H1 (cell line): ENCODE measurements at regions not wholly inside any gene's neighbourhood (a gene's known extent, or its start where the extent isn't known, plus 50 kb on each side); places are given as distances from the start of the nearest gene placed in this dataset.

Source experiments
- CTCF ChIA-PET: fragments of 300-600 bp; sonication (Branson Sonifier 250); formaldehyde crosslinking; loops from one replicate; lab custom pipeline; 2021; ENCODE audit not compliant: partially characterized antibody; lab: Charles Lee
- POLR2A ChIA-PET: fragments of 300-600 bp; sonication (Branson Sonifier 250); formaldehyde crosslinking; loops from one replicate; lab custom pipeline; 2021; ENCODE audit warnings: inconsistent platforms; ENCODE audit not compliant: partially characterized antibody; lab: Charles Lee
- DNase-seq, 2 experiments: peaks; one replicate each; pipeline versions ENCODE4 v3.0.0 to v3.0.0-alpha.2; 2010 to 2022; ENCODE audit warnings: low spot score in 2 of 2, low read depth in 1 of 2, mixed read lengths in 1 of 2
- FAIRE-seq: peaks from 2 replicates; lab custom pipeline; 2011; peaks lifted over from hg19 to GRCh38; lab: Jason Lieb, UNC
- H2AFZ ChIP-seq: 2 replicates; pipeline ENCODE4 v1.8.1; 2012; ENCODE audit warnings: low read length, inconsistent platforms
- H2AK5ac ChIP-seq: 2 replicates; pipeline ENCODE4 v1.6.1; 2013; ENCODE audit warnings: low read depth, low read length
- H2BK120ac ChIP-seq: replicated peaks from 2 replicates; pipeline ENCODE3; 2013; ENCODE audit warnings: low read depth, low read length, inconsistent platforms
- H2BK12ac ChIP-seq: 2 replicates; pipeline ENCODE4 v1.6.1; 2013; ENCODE audit warnings: low read depth, low read length
- H2BK15ac ChIP-seq: 2 replicates; pipeline ENCODE4 v1.6.1; 2013; ENCODE audit warnings: low read length
- H2BK20ac ChIP-seq: 2 replicates; pipeline ENCODE4 v1.6.1; 2013; ENCODE audit warnings: low read length
- H2BK5ac ChIP-seq: 2 replicates; pipeline ENCODE4 v1.6.1; 2013; ENCODE audit warnings: low read depth, low read length
- H3K14ac ChIP-seq: 2 replicates; pipeline ENCODE4 v1.6.1; 2013; ENCODE audit warnings: inconsistent platforms; ENCODE audit not compliant: insufficient read length
- H3K18ac ChIP-seq: 2 replicates; pipeline ENCODE4 v1.6.1; 2013; ENCODE audit warnings: low read length; ENCODE audit errors: extremely low read depth
- H3K23ac ChIP-seq: 2 replicates; pipeline ENCODE4 v1.6.1; 2013; ENCODE audit warnings: inconsistent platforms; ENCODE audit not compliant: insufficient read length
- H3K23me2 ChIP-seq: 2 replicates; pipeline ENCODE4 v1.6.1; 2013; ENCODE audit warnings: low read depth, low read length
- H3K27ac ChIP-seq: 2 replicates; pipeline ENCODE4 v1.6.1; 2011; ENCODE audit warnings: low read depth, low read length, inconsistent platforms
- H3K27me3 ChIP-seq, 4 experiments: replicated peaks in 1 of 4; 1 replicate in 1 of 4; 2 replicates in 3 of 4; pipeline versions ENCODE4 v1.6.1 to v1.8.1; 2011 to 2013; ENCODE audit warnings: low read length in 3 of 4, mild to moderate bottlenecking in 3 of 4, inconsistent platforms in 2 of 4, mixed read lengths in 2 of 4, moderate library complexity in 1 of 4; ENCODE audit not compliant: control insufficient read depth in 3 of 4, insufficient read depth in 3 of 4; ENCODE audit errors: extremely low read depth in 1 of 4
- H3K36me3 ChIP-seq, 4 experiments: 2 replicates each; pipeline versions ENCODE4 v1.6.1 to v1.8.1; 2011 to 2013; ENCODE audit warnings: mild to moderate bottlenecking in 4 of 4, low read length in 3 of 4, moderate library complexity in 2 of 4, control low read depth in 1 of 4, inconsistent platforms in 1 of 4; ENCODE audit not compliant: insufficient read depth in 4 of 4, control insufficient read depth in 2 of 4
- H3K4ac ChIP-seq: replicated peaks from 2 replicates; pipeline ENCODE3; 2013; ENCODE audit warnings: low read length, low read depth, mixed read lengths, inconsistent platforms; ENCODE audit not compliant: insufficient read length
- H3K4me1 ChIP-seq, 4 experiments: replicated peaks in 1 of 4; 1 replicate in 1 of 4; 2 replicates in 3 of 4; pipeline versions ENCODE4 v1.6.1 to v1.8.1; 2011 to 2013; ENCODE audit warnings: low read length in 3 of 4, inconsistent platforms in 2 of 4, mixed read lengths in 1 of 4; ENCODE audit not compliant: insufficient read depth in 4 of 4, control insufficient read depth in 3 of 4
- H3K4me2 ChIP-seq, 2 experiments: 2 replicates each; pipeline versions ENCODE4 v1.6.1 to v1.8.1; 2011 to 2013; ENCODE audit warnings: low read depth in 2 of 2, low read length in 2 of 2, control low read depth in 1 of 2, inconsistent platforms in 1 of 2, mild to moderate bottlenecking in 1 of 2; ENCODE audit not compliant: insufficient read depth in 1 of 2
- H3K4me3 ChIP-seq, 4 experiments: fragments of 200-600, 300-600 bp in 1 of 4; sonication (generic), shearing (Covaris generic), sonication (Bioruptor Twin) in 1 of 4; 2 replicates each; pipeline versions ENCODE4 v1.5.1 to v1.8.1; 2011 to 2016; ENCODE audit warnings: low read length in 4 of 4, low read depth in 3 of 4, control low read depth in 2 of 4, inconsistent platforms in 2 of 4, mild to moderate bottlenecking in 2 of 4, mixed read lengths in 1 of 4, moderate library complexity in 1 of 4; ENCODE audit not compliant: insufficient read depth in 2 of 4; ENCODE audit errors: extremely low read depth in 1 of 4
- H3K56ac ChIP-seq: replicated peaks from 2 replicates; pipeline ENCODE3; 2013; ENCODE audit warnings: low read depth, mild to moderate bottlenecking, mixed read lengths, low read length, inconsistent platforms; ENCODE audit not compliant: insufficient read length
- H3K79me1 ChIP-seq: 2 replicates; pipeline ENCODE4 v1.6.1; 2013; ENCODE audit warnings: low read depth, low read length, control low read depth
- H3K79me2 ChIP-seq, 2 experiments: 2 replicates each; pipeline versions ENCODE4 v1.6.1 to v1.8.1; 2012 to 2013; ENCODE audit warnings: low read length in 2 of 2, mild to moderate bottlenecking in 2 of 2, inconsistent platforms in 1 of 2; ENCODE audit not compliant: insufficient read depth in 2 of 2, control insufficient read depth in 1 of 2
- H3K9ac ChIP-seq, 4 experiments: replicated peaks in 1 of 4; 1 replicate in 1 of 4; 2 replicates in 3 of 4; pipeline versions ENCODE4 v1.6.1 to v1.8.1; 2011 to 2013; ENCODE audit warnings: low read depth in 3 of 4, low read length in 3 of 4, control low read depth in 2 of 4, mild to moderate bottlenecking in 2 of 4, moderate library complexity in 2 of 4, inconsistent platforms in 1 of 4; ENCODE audit errors: extremely low read depth in 1 of 4
- H3K9me3 ChIP-seq, 2 experiments: 2 replicates each; pipeline versions ENCODE4 v1.6.1 to v1.8.1; 2012 to 2013; ENCODE audit warnings: mild to moderate bottlenecking in 2 of 2, moderate library complexity in 2 of 2, control low read depth in 1 of 2, inconsistent platforms in 1 of 2, low read depth in 1 of 2, low read length in 1 of 2, mixed read lengths in 1 of 2; ENCODE audit not compliant: insufficient read depth in 2 of 2
- H4K20me1 ChIP-seq, 2 experiments: replicated peaks in 1 of 2; 2 replicates each; pipeline versions ENCODE3 to v1.8.1; 2011 to 2013; ENCODE audit warnings: inconsistent platforms in 2 of 2, low read length in 2 of 2, mild to moderate bottlenecking in 1 of 2; ENCODE audit not compliant: insufficient read depth in 2 of 2, control insufficient read depth in 1 of 2
- H4K5ac ChIP-seq: 2 replicates; pipeline ENCODE4 v1.6.1; 2013; ENCODE audit warnings: low read length, low read depth, mixed read lengths, inconsistent platforms; ENCODE audit not compliant: insufficient read length
- H4K8ac ChIP-seq: 2 replicates; pipeline ENCODE4 v1.8.0; 2013; ENCODE audit warnings: mild to moderate bottlenecking, moderate library complexity, low read length, inconsistent platforms; ENCODE audit not compliant: insufficient read depth; ENCODE audit errors: extremely low read depth
- H4K91ac ChIP-seq: replicated peaks from 2 replicates; pipeline ENCODE3; 2013; ENCODE audit warnings: low read length, mixed read lengths, inconsistent platforms; ENCODE audit not compliant: insufficient read length
- ATF3 ChIP-seq: IDR thresholded peaks from 2 replicates; pipeline ENCODE4 v1.6.1; 2011; ENCODE audit warnings: low read depth, mild to moderate bottlenecking, low read length; ENCODE audit not compliant: insufficient read depth
- CEBPB ChIP-seq: IDR thresholded peaks from 2 replicates; pipeline ENCODE4 v1.6.1; 2012; ENCODE audit warnings: low read depth, low read length
- FOSL1 ChIP-seq: IDR thresholded peaks from 2 replicates; pipeline ENCODE4 v1.6.1; 2011; ENCODE audit warnings: mild to moderate bottlenecking, low read depth, low read length, moderate library complexity; ENCODE audit not compliant: insufficient read depth
- HDAC2 ChIP-seq, 2 experiments: fragments of 300-600 bp in 1 of 2; sonication (generic) in 1 of 2; IDR thresholded peaks; 2 replicates each; pipeline ENCODE4 v1.6.1; 2011 to 2012; ENCODE audit warnings: low read depth in 2 of 2, low read length in 2 of 2, mild to moderate bottlenecking in 2 of 2, moderate library complexity in 2 of 2, borderline replicate concordance in 1 of 2, inconsistent platforms in 1 of 2
- NRF1 ChIP-seq: IDR thresholded peaks from 2 replicates; pipeline ENCODE4 v1.6.1; 2011; ENCODE audit warnings: mild to moderate bottlenecking, low read depth, low read length, improper control_type of control experiment
- PHF8 ChIP-seq: fragments of 200-600 bp; sonication (generic); conservative IDR thresholded peaks from 2 replicates; pipeline ENCODE4 v1.7.1; 2012; ENCODE audit warnings: low read depth, mild to moderate bottlenecking, inconsistent platforms, low read length, moderate library complexity
- POLR2A ChIP-seq, 2 experiments: IDR thresholded peaks; 1 replicate in 1 of 2; 2 replicates in 1 of 2; pipeline ENCODE4 v1.6.1; 2011; ENCODE audit warnings: low read depth in 2 of 2, low read length in 2 of 2, mild to moderate bottlenecking in 2 of 2; ENCODE audit errors: control extremely low read depth in 1 of 2
- POLR2AphosphoS5 ChIP-seq: IDR thresholded peaks from 2 replicates; pipeline ENCODE4 v1.6.1; 2011; ENCODE audit warnings: low read depth, low read length
- RAD21 ChIP-seq, 2 experiments: IDR thresholded peaks in 1 of 2; conservative IDR thresholded peaks in 1 of 2; 2 replicates each; pipeline ENCODE4 v1.6.1; 2011; ENCODE audit warnings: low read depth in 2 of 2, low read length in 2 of 2, improper control_type of control experiment in 1 of 2, inconsistent platforms in 1 of 2, mild to moderate bottlenecking in 1 of 2, moderate library complexity in 1 of 2
- RBBP5 ChIP-seq: IDR thresholded peaks from 2 replicates; pipeline ENCODE4 v1.7.1; 2012; ENCODE audit warnings: low read depth, mild to moderate bottlenecking, inconsistent platforms, low read length, moderate library complexity, borderline replicate concordance
- SAP30 ChIP-seq: fragments of 300-600 bp; sonication (generic); IDR thresholded peaks from 2 replicates; pipeline ENCODE4 v1.7.1; 2012; ENCODE audit warnings: low read length, moderate library complexity, mild to moderate bottlenecking, inconsistent platforms; ENCODE audit not compliant: insufficient read depth, insufficient replicate concordance
- TAF1 ChIP-seq: IDR thresholded peaks from 2 replicates; pipeline ENCODE4 v1.6.1; 2011; ENCODE audit warnings: mild to moderate bottlenecking, low read depth, low read length
- TAF7 ChIP-seq: optimal IDR thresholded peaks from 2 replicates; pipeline ENCODE3; 2011; ENCODE audit warnings: low read depth, mild to moderate bottlenecking, inconsistent platforms, low read length, moderate library complexity, borderline replicate concordance
- TBP ChIP-seq: IDR thresholded peaks from 2 replicates; pipeline ENCODE4 v1.6.1; 2011; ENCODE audit warnings: low read depth, low read length, improper control_type of control experiment
- WGBS, 2 experiments: shearing (Covaris generic) in 1 of 2; methylation state at CpG; one replicate each; pipeline versions ENCODE4 v1.1.6 to v1.1.7; 2013 to 2015; ENCODE audit warnings: low lambda C conversion rate in 2 of 2, mixed read lengths in 2 of 2, inconsistent platforms in 1 of 2, low coverage in 1 of 2, missing lambda C conversion rate in 1 of 2; ENCODE audit not compliant: insufficient replicate concordance in 2 of 2, insufficient coverage in 1 of 2, insufficient read length in 1 of 2; ENCODE audit errors: extremely low coverage in 1 of 2, missing lambda C conversion rate in 1 of 2; 5-methylcytosine and 5-hydroxymethylcytosine counted together

DNA sequence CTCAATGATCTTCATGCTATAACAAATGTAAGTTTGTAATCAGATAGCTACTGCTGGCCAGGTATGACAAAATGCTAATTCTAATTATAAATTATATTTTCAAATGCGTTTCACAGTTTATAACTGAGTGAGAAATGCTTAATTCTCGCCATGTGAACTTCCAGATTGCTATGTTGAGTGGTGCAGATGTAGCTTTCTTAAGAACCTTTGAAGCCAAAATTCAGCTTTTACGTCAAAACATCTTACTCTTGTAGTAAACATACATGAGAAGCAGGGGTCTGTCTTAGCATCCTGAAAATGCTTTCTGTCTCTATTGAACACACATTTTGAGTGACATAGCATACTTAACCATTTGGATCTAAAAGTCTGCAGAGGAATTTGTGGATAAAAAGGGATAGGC lies 176.5 kb upstream of the PRICKLE1 start:
- Histone ChIP-seq H3K14ac (no peak overlapping the region), H3K36me3 (no peaks in the 10 kb centered on the region), H4K20me1 (no peaks in the 10 kb centered on the region), H3K23ac (no peak overlapping the region), H4K5ac (no peak overlapping the region), H3K79me1 (no peaks in the 10 kb centered on the region), H2AK5ac (no peak overlapping the region), H3K23me2 (no peaks in the 10 kb centered on the region), H3K4me2 (no peak overlapping the region), H2BK120ac (no peak overlapping the region), H2BK15ac (no peak overlapping the region), H3K56ac (no peak overlapping the region), H3K27me3 (no peaks in the 10 kb centered on the region), H2BK12ac (no peak overlapping the region), H3K4me1 (no peaks in the 10 kb centered on the region), H3K79me2 (no peaks in the 10 kb centered on the region), H3K9me3 (no peaks in the 10 kb centered on the region), H4K8ac (no peak overlapping the region), H4K91ac (no peak overlapping the region), H3K27ac (no peak overlapping the region), H2AFZ (0 out of 2 replicates have a peak overlapping the region, but pooled peaks have one; percentile 31), H3K18ac (no peak overlapping the region), H3K4me3 (no peak overlapping the region), H3K4ac (no peak overlapping the region), H2BK20ac (no peak overlapping the region), H3K9ac (no peak overlapping the region), H2BK5ac (no peak overlapping the region)
- DNase-seq (no peak), FAIRE-seq (no peak)
- 92% methylated on average over 3 of the region's 3 CpGs; no CpG with 5 or more reads in 1 of the 2 experiments for WGBS, 2 experiments
- ChIA-PET POLR2A (no interaction called here), CTCF (interaction anchor here (1.1 kb wide), 1 partner anchor 10 kb away, joined by 4 read pairs; no protein-coding TSS in a partner anchor)
- no peak for TF ChIP-seq TAF1
- no peak for TF ChIP-seq SAP30
- no peak for TF ChIP-seq RBBP5
- no peak for TF ChIP-seq FOSL1
- no peak for TF ChIP-seq POLR2A (IDR thresholded peaks at IDR 0.05; ENCODE audit: control extremely low read depth in 1 of 2, low read depth in 2 of 2, low read length in 2 of 2)
- no peak for TF ChIP-seq ATF3
- TF ChIP-seq TBP: no peak
- no peak for TF ChIP-seq HDAC2 (IDR thresholded peaks at IDR 0.05; ENCODE audit: borderline replicate concordance in 1 of 2, low read depth in 2 of 2, low read length in 2 of 2)
- no peak for TF ChIP-seq CEBPB
- no peak for TF ChIP-seq POLR2AphosphoS5
- no peak for TF ChIP-seq PHF8
- no peak for TF ChIP-seq RAD21 (IDR thresholded peaks at IDR 0.05 in 1 of 2, conservative IDR thresholded peaks at IDR 0.05 in 1 of 2; ENCODE audit: low read depth in 2 of 2, low read length in 2 of 2)
- no peak for TF ChIP-seq NRF1
- no peak for TF ChIP-seq TAF7
